ENCODE measurements at regions not wholly inside any gene's neighbourhood (a gene's known extent, or its start where the extent isn't known, plus 50 kb on each side); places are given as distances from the start of the nearest gene placed in this dataset.
"Not testable (repeated sequence)": the region's sequence is repeated elsewhere in the genome, so short reads cannot be mapped to it uniquely, and the experiment has no call there.

DNA sequence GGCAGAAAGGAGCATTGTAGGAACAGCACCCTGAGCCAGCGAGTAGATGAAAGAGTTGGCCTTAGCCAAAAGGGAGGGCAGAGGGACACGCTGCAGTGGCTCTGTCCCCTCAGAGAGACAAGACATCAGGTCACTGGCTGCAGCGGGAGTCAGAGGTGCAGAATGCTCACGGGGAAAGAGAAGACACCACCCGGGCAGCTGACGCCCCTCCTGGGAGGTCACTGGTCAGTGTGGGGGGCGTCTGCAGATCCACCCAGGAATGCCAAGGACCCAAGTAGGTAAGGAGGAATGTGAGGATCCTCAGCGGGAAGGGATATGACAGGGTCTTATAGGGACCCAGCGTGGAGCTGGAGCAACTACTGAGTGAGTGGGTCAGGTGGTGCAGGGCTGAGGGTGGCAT, 923.9 kb downstream of the TUBA3C start:
- TF ChIP-seq, protein P1, sequence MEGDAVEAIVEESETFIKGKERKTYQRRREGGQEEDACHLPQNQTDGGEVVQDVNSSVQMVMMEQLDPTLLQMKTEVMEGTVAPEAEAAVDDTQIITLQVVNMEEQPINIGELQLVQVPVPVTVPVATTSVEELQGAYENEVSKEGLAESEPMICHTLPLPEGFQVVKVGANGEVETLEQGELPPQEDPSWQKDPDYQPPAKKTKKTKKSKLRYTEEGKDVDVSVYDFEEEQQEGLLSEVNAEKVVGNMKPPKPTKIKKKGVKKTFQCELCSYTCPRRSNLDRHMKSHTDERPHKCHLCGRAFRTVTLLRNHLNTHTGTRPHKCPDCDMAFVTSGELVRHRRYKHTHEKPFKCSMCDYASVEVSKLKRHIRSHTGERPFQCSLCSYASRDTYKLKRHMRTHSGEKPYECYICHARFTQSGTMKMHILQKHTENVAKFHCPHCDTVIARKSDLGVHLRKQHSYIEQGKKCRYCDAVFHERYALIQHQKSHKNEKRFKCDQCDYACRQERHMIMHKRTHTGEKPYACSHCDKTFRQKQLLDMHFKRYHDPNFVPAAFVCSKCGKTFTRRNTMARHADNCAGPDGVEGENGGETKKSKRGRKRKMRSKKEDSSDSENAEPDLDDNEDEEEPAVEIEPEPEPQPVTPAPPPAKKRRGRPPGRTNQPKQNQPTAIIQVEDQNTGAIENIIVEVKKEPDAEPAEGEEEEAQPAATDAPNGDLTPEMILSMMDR (IDR thresholded peaks at IDR 0.05), result not testable (repeated sequence)
- not testable (repeated sequence) for TF ChIP-seq POLR2A (IDR thresholded peaks at IDR 0.05)

All from breast epithelium (tissue), 3 donors.